ENCODE measurements at regions not wholly inside any gene's neighbourhood (a gene's known extent, or its start where the extent isn't known, plus 50 kb on each side); places are given as distances from the start of the nearest gene placed in this dataset.

DNA sequence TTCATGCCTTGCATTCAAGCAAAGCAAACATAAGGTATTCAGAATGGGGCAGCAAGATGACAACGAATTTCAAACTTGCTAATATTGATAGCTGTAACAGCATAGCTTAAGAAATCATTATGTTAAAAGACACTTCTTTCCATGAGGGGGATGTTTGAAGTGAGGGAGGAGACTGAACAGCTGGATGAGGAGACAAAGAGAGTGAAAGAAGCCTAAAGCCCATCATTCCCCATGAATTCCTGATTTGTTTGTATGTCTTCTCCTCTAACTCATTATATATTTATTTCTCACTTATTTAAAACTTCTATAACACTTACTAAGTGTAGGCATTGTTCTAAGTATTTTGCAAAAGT, 125.2 kb upstream of the PBX1 start:
- TF ChIP-seq, protein P1, sequence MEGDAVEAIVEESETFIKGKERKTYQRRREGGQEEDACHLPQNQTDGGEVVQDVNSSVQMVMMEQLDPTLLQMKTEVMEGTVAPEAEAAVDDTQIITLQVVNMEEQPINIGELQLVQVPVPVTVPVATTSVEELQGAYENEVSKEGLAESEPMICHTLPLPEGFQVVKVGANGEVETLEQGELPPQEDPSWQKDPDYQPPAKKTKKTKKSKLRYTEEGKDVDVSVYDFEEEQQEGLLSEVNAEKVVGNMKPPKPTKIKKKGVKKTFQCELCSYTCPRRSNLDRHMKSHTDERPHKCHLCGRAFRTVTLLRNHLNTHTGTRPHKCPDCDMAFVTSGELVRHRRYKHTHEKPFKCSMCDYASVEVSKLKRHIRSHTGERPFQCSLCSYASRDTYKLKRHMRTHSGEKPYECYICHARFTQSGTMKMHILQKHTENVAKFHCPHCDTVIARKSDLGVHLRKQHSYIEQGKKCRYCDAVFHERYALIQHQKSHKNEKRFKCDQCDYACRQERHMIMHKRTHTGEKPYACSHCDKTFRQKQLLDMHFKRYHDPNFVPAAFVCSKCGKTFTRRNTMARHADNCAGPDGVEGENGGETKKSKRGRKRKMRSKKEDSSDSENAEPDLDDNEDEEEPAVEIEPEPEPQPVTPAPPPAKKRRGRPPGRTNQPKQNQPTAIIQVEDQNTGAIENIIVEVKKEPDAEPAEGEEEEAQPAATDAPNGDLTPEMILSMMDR (IDR thresholded peaks at IDR 0.05 in 4 of 5, conservative IDR thresholded peaks at IDR 0.05 in 1 of 5): no peak
- no peak for TF ChIP-seq POLR2A (IDR thresholded peaks at IDR 0.05)

All from gastrocnemius medialis (tissue), 4 donors.